H1 (cell line): ENCODE measurements at regions not wholly inside any gene's neighbourhood (a gene's known extent, or its start where the extent isn't known, plus 50 kb on each side); places are given as distances from the start of the nearest gene placed in this dataset.

Source experiments
- CTCF ChIA-PET: fragments of 300-600 bp; sonication (Branson Sonifier 250); formaldehyde crosslinking; loops from one replicate; lab custom pipeline; 2021; ENCODE audit not compliant: partially characterized antibody; lab: Charles Lee
- POLR2A ChIA-PET: fragments of 300-600 bp; sonication (Branson Sonifier 250); formaldehyde crosslinking; loops from one replicate; lab custom pipeline; 2021; ENCODE audit warnings: inconsistent platforms; ENCODE audit not compliant: partially characterized antibody; lab: Charles Lee
- DNase-seq, 2 experiments: peaks; one replicate each; pipeline versions ENCODE4 v3.0.0 to v3.0.0-alpha.2; 2010 to 2022; ENCODE audit warnings: low spot score in 2 of 2, low read depth in 1 of 2, mixed read lengths in 1 of 2
- FAIRE-seq: peaks from 2 replicates; lab custom pipeline; 2011; peaks lifted over from hg19 to GRCh38; lab: Jason Lieb, UNC
- H2AFZ ChIP-seq: 2 replicates; pipeline ENCODE4 v1.8.1; 2012; ENCODE audit warnings: low read length, inconsistent platforms
- H2AK5ac ChIP-seq: 2 replicates; pipeline ENCODE4 v1.6.1; 2013; ENCODE audit warnings: low read depth, low read length
- H2BK120ac ChIP-seq: replicated peaks from 2 replicates; pipeline ENCODE3; 2013; ENCODE audit warnings: low read depth, low read length, inconsistent platforms
- H2BK12ac ChIP-seq: 2 replicates; pipeline ENCODE4 v1.6.1; 2013; ENCODE audit warnings: low read depth, low read length
- H2BK15ac ChIP-seq: 2 replicates; pipeline ENCODE4 v1.6.1; 2013; ENCODE audit warnings: low read length
- H2BK20ac ChIP-seq: 2 replicates; pipeline ENCODE4 v1.6.1; 2013; ENCODE audit warnings: low read length
- H2BK5ac ChIP-seq: 2 replicates; pipeline ENCODE4 v1.6.1; 2013; ENCODE audit warnings: low read depth, low read length
- H3K14ac ChIP-seq: 2 replicates; pipeline ENCODE4 v1.6.1; 2013; ENCODE audit warnings: inconsistent platforms; ENCODE audit not compliant: insufficient read length
- H3K18ac ChIP-seq: 2 replicates; pipeline ENCODE4 v1.6.1; 2013; ENCODE audit warnings: low read length; ENCODE audit errors: extremely low read depth
- H3K23ac ChIP-seq: 2 replicates; pipeline ENCODE4 v1.6.1; 2013; ENCODE audit warnings: inconsistent platforms; ENCODE audit not compliant: insufficient read length
- H3K23me2 ChIP-seq: 2 replicates; pipeline ENCODE4 v1.6.1; 2013; ENCODE audit warnings: low read depth, low read length
- H3K27ac ChIP-seq: 2 replicates; pipeline ENCODE4 v1.6.1; 2011; ENCODE audit warnings: low read depth, low read length, inconsistent platforms
- H3K27me3 ChIP-seq, 4 experiments: replicated peaks in 1 of 4; 1 replicate in 1 of 4; 2 replicates in 3 of 4; pipeline versions ENCODE4 v1.6.1 to v1.8.1; 2011 to 2013; ENCODE audit warnings: low read length in 3 of 4, mild to moderate bottlenecking in 3 of 4, inconsistent platforms in 2 of 4, mixed read lengths in 2 of 4, moderate library complexity in 1 of 4; ENCODE audit not compliant: control insufficient read depth in 3 of 4, insufficient read depth in 3 of 4; ENCODE audit errors: extremely low read depth in 1 of 4
- H3K36me3 ChIP-seq, 4 experiments: 2 replicates each; pipeline versions ENCODE4 v1.6.1 to v1.8.1; 2011 to 2013; ENCODE audit warnings: mild to moderate bottlenecking in 4 of 4, low read length in 3 of 4, moderate library complexity in 2 of 4, control low read depth in 1 of 4, inconsistent platforms in 1 of 4; ENCODE audit not compliant: insufficient read depth in 4 of 4, control insufficient read depth in 2 of 4
- H3K4ac ChIP-seq: replicated peaks from 2 replicates; pipeline ENCODE3; 2013; ENCODE audit warnings: low read length, low read depth, mixed read lengths, inconsistent platforms; ENCODE audit not compliant: insufficient read length
- H3K4me1 ChIP-seq, 4 experiments: replicated peaks in 1 of 4; 1 replicate in 1 of 4; 2 replicates in 3 of 4; pipeline versions ENCODE4 v1.6.1 to v1.8.1; 2011 to 2013; ENCODE audit warnings: low read length in 3 of 4, inconsistent platforms in 2 of 4, mixed read lengths in 1 of 4; ENCODE audit not compliant: insufficient read depth in 4 of 4, control insufficient read depth in 3 of 4
- H3K4me2 ChIP-seq, 2 experiments: 2 replicates each; pipeline versions ENCODE4 v1.6.1 to v1.8.1; 2011 to 2013; ENCODE audit warnings: low read depth in 2 of 2, low read length in 2 of 2, control low read depth in 1 of 2, inconsistent platforms in 1 of 2, mild to moderate bottlenecking in 1 of 2; ENCODE audit not compliant: insufficient read depth in 1 of 2
- H3K4me3 ChIP-seq, 4 experiments: fragments of 200-600, 300-600 bp in 1 of 4; sonication (generic), shearing (Covaris generic), sonication (Bioruptor Twin) in 1 of 4; 2 replicates each; pipeline versions ENCODE4 v1.5.1 to v1.8.1; 2011 to 2016; ENCODE audit warnings: low read length in 4 of 4, low read depth in 3 of 4, control low read depth in 2 of 4, inconsistent platforms in 2 of 4, mild to moderate bottlenecking in 2 of 4, mixed read lengths in 1 of 4, moderate library complexity in 1 of 4; ENCODE audit not compliant: insufficient read depth in 2 of 4; ENCODE audit errors: extremely low read depth in 1 of 4
- H3K56ac ChIP-seq: replicated peaks from 2 replicates; pipeline ENCODE3; 2013; ENCODE audit warnings: low read depth, mild to moderate bottlenecking, mixed read lengths, low read length, inconsistent platforms; ENCODE audit not compliant: insufficient read length
- H3K79me1 ChIP-seq: 2 replicates; pipeline ENCODE4 v1.6.1; 2013; ENCODE audit warnings: low read depth, low read length, control low read depth
- H3K79me2 ChIP-seq, 2 experiments: 2 replicates each; pipeline versions ENCODE4 v1.6.1 to v1.8.1; 2012 to 2013; ENCODE audit warnings: low read length in 2 of 2, mild to moderate bottlenecking in 2 of 2, inconsistent platforms in 1 of 2; ENCODE audit not compliant: insufficient read depth in 2 of 2, control insufficient read depth in 1 of 2
- H3K9ac ChIP-seq, 4 experiments: replicated peaks in 1 of 4; 1 replicate in 1 of 4; 2 replicates in 3 of 4; pipeline versions ENCODE4 v1.6.1 to v1.8.1; 2011 to 2013; ENCODE audit warnings: low read depth in 3 of 4, low read length in 3 of 4, control low read depth in 2 of 4, mild to moderate bottlenecking in 2 of 4, moderate library complexity in 2 of 4, inconsistent platforms in 1 of 4; ENCODE audit errors: extremely low read depth in 1 of 4
- H3K9me3 ChIP-seq, 2 experiments: 2 replicates each; pipeline versions ENCODE4 v1.6.1 to v1.8.1; 2012 to 2013; ENCODE audit warnings: mild to moderate bottlenecking in 2 of 2, moderate library complexity in 2 of 2, control low read depth in 1 of 2, inconsistent platforms in 1 of 2, low read depth in 1 of 2, low read length in 1 of 2, mixed read lengths in 1 of 2; ENCODE audit not compliant: insufficient read depth in 2 of 2
- H4K20me1 ChIP-seq, 2 experiments: replicated peaks in 1 of 2; 2 replicates each; pipeline versions ENCODE3 to v1.8.1; 2011 to 2013; ENCODE audit warnings: inconsistent platforms in 2 of 2, low read length in 2 of 2, mild to moderate bottlenecking in 1 of 2; ENCODE audit not compliant: insufficient read depth in 2 of 2, control insufficient read depth in 1 of 2
- H4K5ac ChIP-seq: 2 replicates; pipeline ENCODE4 v1.6.1; 2013; ENCODE audit warnings: low read length, low read depth, mixed read lengths, inconsistent platforms; ENCODE audit not compliant: insufficient read length
- H4K8ac ChIP-seq: 2 replicates; pipeline ENCODE4 v1.8.0; 2013; ENCODE audit warnings: mild to moderate bottlenecking, moderate library complexity, low read length, inconsistent platforms; ENCODE audit not compliant: insufficient read depth; ENCODE audit errors: extremely low read depth
- H4K91ac ChIP-seq: replicated peaks from 2 replicates; pipeline ENCODE3; 2013; ENCODE audit warnings: low read length, mixed read lengths, inconsistent platforms; ENCODE audit not compliant: insufficient read length
- CTCF ChIP-seq, 3 experiments: IDR thresholded peaks; 1 replicate in 2 of 3; 2 replicates in 1 of 3; pipeline versions ENCODE4 v1.5.1 to v1.6.1; 2011; ENCODE audit warnings: low read length in 3 of 3, mild to moderate bottlenecking in 3 of 3, inconsistent platforms in 2 of 3, low read depth in 1 of 3, moderate library complexity in 1 of 3; ENCODE audit not compliant: insufficient read depth in 1 of 3; ENCODE audit errors: control extremely low read depth in 1 of 3

- CTCF ChIA-PET: no interaction called here
Measured at GRCh38 chr2:7480431-7480830, 563.2 kb downstream of the RNF144A start.

More at GRCh38 chr2:7480431-7480830, 563.2 kb downstream of the RNF144A start:
- H3K4ac ChIP-seq: no peak overlapping the region
- H2AFZ ChIP-seq: no peak overlapping the region
- H3K23me2 ChIP-seq: no peaks in the 10 kb centered on the region
- H3K56ac ChIP-seq: no peak overlapping the region
- no peak overlapping the region for H4K5ac ChIP-seq
- no peaks in the 10 kb centered on the region for H3K79me2 ChIP-seq
- H2BK15ac ChIP-seq: no peak overlapping the region
- H4K91ac ChIP-seq: no peak overlapping the region
- H4K8ac ChIP-seq: no peak overlapping the region
- H3K36me3 ChIP-seq: no peaks in the 10 kb centered on the region
- no peaks in the 10 kb centered on the region for H3K27me3 ChIP-seq
- POLR2A ChIA-PET: no interaction called here
- H3K14ac ChIP-seq: no peak overlapping the region
- no peak overlapping the region for H3K4me3 ChIP-seq
- H3K9me3 ChIP-seq: no peaks in the 10 kb centered on the region
- H2AK5ac ChIP-seq: no peak overlapping the region
- no peak overlapping the region for H3K18ac ChIP-seq
- H2BK12ac ChIP-seq: no peak overlapping the region
- H2BK5ac ChIP-seq: no peak overlapping the region
- FAIRE-seq (no peak), DNase-seq (no peak)
- H3K4me1 ChIP-seq: no peaks in the 10 kb centered on the region
- no peak for TF ChIP-seq CTCF (IDR thresholded peaks at IDR 0.05; ENCODE audit: control extremely low read depth in 1 of 3, insufficient read depth in 1 of 3, low read depth in 1 of 3, low read length in 3 of 3)
- no peaks in the 10 kb centered on the region for H3K79me1 ChIP-seq
- no peak overlapping the region for H3K23ac ChIP-seq
- H3K27ac ChIP-seq: no peak overlapping the region
- no peak overlapping the region for H2BK20ac ChIP-seq
- no peak overlapping the region for H3K9ac ChIP-seq
- no peak overlapping the region for H3K4me2 ChIP-seq
- no peak overlapping the region for H2BK120ac ChIP-seq
- no peaks in the 10 kb centered on the region for H4K20me1 ChIP-seq
